Activated CD4-positive, alpha-beta memory T cell treated with anti-CD3 and anti-CD28 coated beads for 36 hours (primary cell): ENCODE measurements at regions not wholly inside any gene's neighbourhood (a gene's known extent, or its start where the extent isn't known, plus 50 kb on each side); places are given as distances from the start of the nearest gene placed in this dataset.
"Not testable (repeated sequence)": the region's sequence is repeated elsewhere in the genome, so short reads cannot be mapped to it uniquely, and the experiment has no call there.

ENCODE experiments used
- CTCF ChIA-PET: fragments of 350-600 bp; sonication (Branson Sonifier 250); formaldehyde crosslinking; loops from one replicate; lab custom pipeline; 2021; ENCODE audit warnings: antibody characterized with exemption, inconsistent platforms; lab: Charles Lee
- POLR2A ChIA-PET: fragments of 350-600 bp; sonication (Branson Sonifier 250); formaldehyde crosslinking; loops from one replicate; lab custom pipeline; 2021; ENCODE audit warnings: antibody characterized with exemption; lab: Charles Lee
- DNase-seq: peaks from one replicate; pipeline ENCODE4 v3.0.0-alpha.2; 2020
- H3K27ac Mint-ChIP-seq: one replicate; pipeline ENCODE4 v1.8.0; 2021; ENCODE audit warnings: mixed read lengths
- H3K27me3 Mint-ChIP-seq: one replicate; pipeline ENCODE4 v1.8.0; 2021; ENCODE audit warnings: mixed read lengths
- H3K36me3 Mint-ChIP-seq: one replicate; pipeline ENCODE4 v1.8.0; 2021; ENCODE audit warnings: mixed read lengths
- H3K4me1 Mint-ChIP-seq: one replicate; pipeline ENCODE4 v1.8.0; 2021; ENCODE audit warnings: low read depth, mixed read lengths
- H3K4me3 Mint-ChIP-seq: one replicate; pipeline ENCODE4 v1.8.0; 2021; ENCODE audit warnings: mild to moderate bottlenecking, mixed read lengths
- H3K9me3 Mint-ChIP-seq: one replicate; pipeline ENCODE4 v1.8.0; 2021; ENCODE audit warnings: mixed read lengths
- intact Hi-C: fragments of 100-400 bp; cut with micrococcal nuclease; formaldehyde crosslinking; loops from one replicate; pipeline ENCODE4 v1.15.1; 2023

DNA sequence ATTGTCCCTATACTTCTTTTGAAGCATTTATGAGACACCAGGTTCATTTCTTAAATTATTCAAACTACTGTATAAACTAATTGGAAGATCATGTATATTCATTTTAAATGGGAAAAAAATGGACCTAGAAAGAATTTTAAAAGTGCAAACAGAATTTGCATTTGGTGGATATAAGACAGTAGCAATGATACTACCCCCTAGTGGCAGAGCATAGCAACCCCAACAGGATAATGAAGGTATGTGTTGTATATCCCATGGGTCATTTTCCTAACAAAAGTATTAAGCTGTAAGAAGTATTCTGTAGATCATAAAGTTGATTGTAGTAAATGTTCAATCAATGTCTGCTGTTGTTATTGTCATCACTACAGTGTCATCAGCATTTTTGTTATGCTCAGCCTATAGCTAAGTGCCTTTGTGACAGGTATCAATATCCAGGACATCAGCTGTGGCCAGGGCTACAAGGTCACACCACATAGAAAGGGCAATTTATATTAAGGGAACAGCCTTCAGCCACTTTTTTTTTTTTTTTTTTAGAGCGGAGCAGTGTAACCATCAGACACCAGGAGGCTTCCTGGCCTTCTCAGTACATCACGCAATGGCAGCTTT, 175.8 kb downstream of the FOXB1 start:
- ChIA-PET POLR2A (no interaction called here), CTCF (interaction anchor here (0.6 to 6.0 kb wide), 38 partner anchors 9 to 753 kb away, joined by 3 to 79 read pairs (median 5); partner anchors contain the start of gene FOXB1)
- Mint-ChIP-seq H3K9me3 (no peaks in the 10 kb centered on the region), H3K4me1 (no peaks in the 10 kb centered on the region), H3K36me3 (no peaks in the 10 kb centered on the region), H3K27me3 (peaks cover 21% of the 10 kb centered on the region), H3K4me3 (no peak overlapping the region), H3K27ac (no peak overlapping the region)
- intact Hi-C loops = loop anchor here (1.0 to 10.0 kb wide), 5 partner anchors 145 to 455 kb away; no protein-coding TSS in a partner anchor
- peak; percentile 21 for DNase-seq

DNA sequence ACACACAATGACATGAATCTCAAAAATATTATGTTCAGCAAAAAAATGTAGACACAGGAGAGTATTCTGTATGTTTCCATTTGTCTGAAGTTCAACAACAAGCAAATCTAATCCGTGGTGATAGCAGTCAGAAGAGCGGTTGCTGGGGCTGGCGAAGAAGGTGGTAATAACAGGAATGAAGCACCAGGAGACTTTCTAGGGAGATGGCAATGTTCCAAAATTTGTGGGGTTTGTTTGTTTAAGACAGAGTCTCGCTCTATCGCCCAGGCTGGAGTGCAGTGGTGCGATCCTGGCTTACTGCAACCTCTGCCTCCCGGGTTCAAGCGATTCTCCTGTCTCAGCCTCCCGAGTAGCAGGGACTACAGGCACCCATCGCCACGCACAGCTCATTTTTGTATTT, 177.8 kb downstream of the FOXB1 start:
- DNase-seq, H3K27ac Mint-ChIP-seq, POLR2A ChIA-PET, H3K4me3 Mint-ChIP-seq, H3K36me3 Mint-ChIP-seq, H3K9me3 Mint-ChIP-seq, H3K4me1 Mint-ChIP-seq: not testable (repeated sequence)
- CTCF ChIA-PET = interaction anchor here (1.6 to 3.2 kb wide), 3 partner anchors 145 to 265 kb away, joined by 7 to 25 read pairs (median 9); partner anchors contain the start of gene FOXB1
- intact Hi-C loops = loop anchor here (10.0 kb wide), 3 partner anchors 143 to 457 kb away; no protein-coding TSS in a partner anchor
- peaks cover 22% of the 10 kb centered on the region for H3K27me3 Mint-ChIP-seq

DNA sequence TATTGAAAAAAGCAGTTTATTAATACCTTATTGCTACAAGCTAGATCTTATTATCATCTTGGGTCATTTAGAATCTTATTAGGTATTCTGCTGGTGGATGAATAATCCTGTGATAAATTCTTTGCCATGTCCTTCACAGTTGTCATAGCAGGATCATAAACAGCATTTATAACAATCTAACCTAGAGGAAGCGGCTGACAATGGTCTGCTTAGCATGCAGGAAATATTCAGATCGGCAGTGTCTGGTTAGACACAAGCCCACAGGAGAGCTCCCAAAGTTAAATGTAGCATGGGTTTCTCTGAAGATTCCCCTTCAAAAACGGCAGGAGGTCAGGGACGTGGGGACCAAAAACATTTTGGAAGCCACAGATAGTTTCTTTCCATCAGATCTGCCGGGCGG, 179.3 kb downstream of the FOXB1 start:
- ChIA-PET POLR2A (no interaction called here), CTCF (interaction anchor here (1.2 to 2.6 kb wide), 3 partner anchors 143 to 267 kb away, joined by 5 to 9 read pairs (median 7); no protein-coding TSS in a partner anchor)
- no peaks in the 10 kb centered on the region for H3K4me1 Mint-ChIP-seq
- H3K9me3 Mint-ChIP-seq = no peaks in the 10 kb centered on the region
- no peaks in the 10 kb centered on the region for H3K36me3 Mint-ChIP-seq
- no peak overlapping the region for H3K27ac Mint-ChIP-seq
- H3K4me3 Mint-ChIP-seq = no peak overlapping the region
- intact Hi-C loops = loop anchor here (10.0 kb wide), 3 partner anchors 141 to 459 kb away; no protein-coding TSS in a partner anchor
- no peak for DNase-seq
- H3K27me3 Mint-ChIP-seq = peaks cover 25% of the 10 kb centered on the region

DNA sequence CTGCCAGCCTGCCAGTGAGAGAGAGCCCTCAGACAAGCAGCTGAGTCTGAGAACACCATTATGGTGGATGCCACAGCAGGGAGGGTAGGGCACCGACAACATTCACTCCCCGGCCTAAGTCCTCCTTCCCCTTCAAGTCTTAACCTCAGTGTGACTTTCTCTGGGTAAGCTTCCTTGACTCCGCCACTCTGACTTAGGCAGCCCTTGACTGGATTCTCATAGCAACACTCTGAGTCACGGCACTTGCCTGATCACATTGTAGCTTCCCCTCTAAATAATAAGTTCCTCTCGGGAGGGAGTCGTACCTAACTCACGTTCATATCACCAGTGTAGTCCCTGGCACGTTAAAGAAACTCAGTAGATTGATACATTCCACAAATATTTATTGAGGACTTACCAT, 180.5 kb downstream of the FOXB1 start:
- DNase-seq = no peak
- Mint-ChIP-seq H3K36me3 (no peaks in the 10 kb centered on the region), H3K4me1 (no peaks in the 10 kb centered on the region), H3K27ac (no peak overlapping the region), H3K9me3 (no peaks in the 10 kb centered on the region), H3K4me3 (no peak overlapping the region), H3K27me3 (peaks cover 27% of the 10 kb centered on the region)
- ChIA-PET CTCF (interaction anchor here (2.6 kb wide), 1 partner anchor 268 kb away, joined by 9 read pairs; no protein-coding TSS in a partner anchor), POLR2A (no interaction called here)
- intact Hi-C loops = loop anchor here (10.0 kb wide), 3 partner anchors 140 to 460 kb away; no protein-coding TSS in a partner anchor

DNA sequence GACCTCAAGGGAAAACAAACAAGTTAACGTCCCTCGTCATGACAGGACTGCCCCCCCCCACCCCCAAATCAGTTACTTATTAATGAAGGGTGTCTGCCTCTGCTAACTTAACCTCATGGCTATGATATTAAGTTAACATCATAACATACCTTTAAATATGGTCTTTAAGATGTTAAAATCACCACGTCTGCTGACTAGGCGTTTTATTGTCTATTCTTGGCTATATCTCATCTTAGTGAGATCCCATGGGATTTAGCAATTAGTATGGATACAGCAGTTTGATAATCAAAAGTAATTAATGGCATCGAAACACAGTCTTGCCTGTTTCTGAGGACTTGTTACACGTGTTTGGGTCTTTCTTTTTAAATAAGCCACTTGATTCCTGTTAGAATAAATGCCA, 186.9 kb downstream of the FOXB1 start:
- no peak for DNase-seq
- CTCF ChIA-PET = no interaction called here
- POLR2A ChIA-PET = no interaction called here
- intact Hi-C loops = no loop called here
- no peaks in the 10 kb centered on the region for H3K4me1 Mint-ChIP-seq
- no peak overlapping the region for H3K27ac Mint-ChIP-seq
- no peak overlapping the region for H3K4me3 Mint-ChIP-seq
- H3K27me3 Mint-ChIP-seq = peaks cover 21% of the 10 kb centered on the region
- H3K36me3 Mint-ChIP-seq = no peaks in the 10 kb centered on the region
- no peaks in the 10 kb centered on the region for H3K9me3 Mint-ChIP-seq

DNA sequence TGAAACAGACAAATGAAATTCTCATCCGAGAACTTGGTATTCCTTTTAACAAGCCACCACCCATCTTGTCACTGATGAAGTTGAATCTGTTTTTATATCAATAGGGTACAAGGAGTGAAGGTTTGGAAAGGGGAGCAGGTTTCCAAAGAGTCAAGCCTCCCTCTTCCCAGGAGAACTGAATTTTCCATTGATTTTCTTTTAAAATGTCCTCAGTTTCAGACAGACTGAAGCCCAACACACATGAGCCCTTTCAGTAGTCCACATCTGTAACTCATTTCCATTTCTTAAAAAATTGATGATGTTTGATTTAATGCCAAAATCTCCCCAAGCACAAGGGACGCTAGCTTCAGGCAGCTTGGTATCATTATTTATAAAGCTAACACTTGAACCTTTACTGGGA, 187.7 kb downstream of the FOXB1 start:
- DNase-seq = no peak
- intact Hi-C loops = no loop called here
- Mint-ChIP-seq H3K27ac (no peak overlapping the region), H3K9me3 (no peaks in the 10 kb centered on the region), H3K4me3 (no peak overlapping the region), H3K27me3 (peaks cover 27% of the 10 kb centered on the region), H3K36me3 (no peaks in the 10 kb centered on the region), H3K4me1 (no peaks in the 10 kb centered on the region)
- POLR2A ChIA-PET = no interaction called here
- CTCF ChIA-PET = no interaction called here

DNA sequence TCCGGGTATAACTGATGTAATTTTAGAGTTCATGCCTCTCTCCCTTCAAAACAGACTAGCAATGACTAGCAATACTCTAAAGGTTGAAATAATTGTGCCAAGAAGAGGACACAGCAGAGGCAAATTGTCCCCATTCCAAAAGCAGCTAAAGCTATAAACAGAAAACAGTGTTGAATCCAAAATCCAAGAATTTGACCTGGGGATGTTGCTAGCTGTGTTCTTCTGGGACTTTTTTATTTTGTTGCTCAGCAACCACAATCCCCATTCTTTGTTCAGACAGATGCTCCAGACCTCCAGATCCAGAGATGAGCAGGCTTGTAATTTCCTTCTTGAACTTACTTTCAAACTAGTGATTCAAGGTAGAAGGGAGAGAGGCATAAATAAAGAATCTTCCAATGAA, 191.5 kb downstream of the FOXB1 start:
- ChIA-PET POLR2A (no interaction called here), CTCF (interaction anchor here (0.6 to 1.2 kb wide), 3 partner anchors 15 to 122 kb away, joined by 3 to 7 read pairs (median 6); no protein-coding TSS in a partner anchor)
- no peaks in the 10 kb centered on the region for H3K36me3 Mint-ChIP-seq
- H3K27ac Mint-ChIP-seq = no peak overlapping the region
- intact Hi-C loops = no loop called here
- H3K4me1 Mint-ChIP-seq = no peaks in the 10 kb centered on the region
- H3K4me3 Mint-ChIP-seq = no peak overlapping the region
- DNase-seq = no peak
- no peaks in the 10 kb centered on the region for H3K9me3 Mint-ChIP-seq
- H3K27me3 Mint-ChIP-seq = peaks cover 32% of the 10 kb centered on the region

DNA sequence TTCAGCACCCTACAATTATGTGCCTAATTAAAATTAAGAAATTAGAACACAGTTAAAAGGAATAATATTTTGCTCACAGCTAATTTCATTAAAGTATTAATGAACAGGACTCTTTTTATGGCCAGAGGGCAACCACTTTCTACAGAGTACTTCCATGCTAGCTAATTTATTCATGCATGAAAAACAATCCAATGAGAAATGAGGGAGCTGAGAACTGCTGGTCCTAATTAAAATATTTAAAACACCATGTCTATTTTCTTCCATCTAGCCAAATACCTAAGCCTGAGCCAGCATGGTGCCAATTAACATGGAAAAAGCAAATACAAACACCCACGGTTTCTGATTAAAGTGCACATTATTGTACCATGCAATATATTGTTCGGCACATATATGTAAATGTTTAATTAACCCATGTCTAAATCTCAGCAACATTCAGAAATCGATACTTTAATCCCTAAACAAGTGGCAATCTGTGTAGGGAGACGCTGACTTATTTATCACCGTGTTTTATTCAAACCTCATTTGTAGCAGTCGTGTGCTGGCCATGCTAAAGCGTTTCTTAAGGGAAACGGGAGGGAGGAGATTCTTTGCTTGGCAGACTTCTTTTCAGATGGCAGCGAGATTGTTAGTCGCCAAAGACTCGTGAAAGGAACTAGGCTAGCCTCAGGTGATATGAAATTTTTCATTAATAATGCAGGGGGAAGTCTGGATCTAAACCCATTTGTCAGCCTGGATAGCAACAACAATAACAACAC, 193.5 kb downstream of the ANXA2 start:
- H3K4me3 Mint-ChIP-seq = no peak overlapping the region
- CTCF ChIA-PET = no interaction called here
- no peak for DNase-seq
- no peaks in the 10 kb centered on the region for H3K36me3 Mint-ChIP-seq
- POLR2A ChIA-PET = no interaction called here
- no peak overlapping the region for H3K27ac Mint-ChIP-seq
- peaks cover 39% of the 10 kb centered on the region for H3K27me3 Mint-ChIP-seq
- H3K4me1 Mint-ChIP-seq = no peaks in the 10 kb centered on the region
- no peaks in the 10 kb centered on the region for H3K9me3 Mint-ChIP-seq
- intact Hi-C loops = no loop called here

DNA sequence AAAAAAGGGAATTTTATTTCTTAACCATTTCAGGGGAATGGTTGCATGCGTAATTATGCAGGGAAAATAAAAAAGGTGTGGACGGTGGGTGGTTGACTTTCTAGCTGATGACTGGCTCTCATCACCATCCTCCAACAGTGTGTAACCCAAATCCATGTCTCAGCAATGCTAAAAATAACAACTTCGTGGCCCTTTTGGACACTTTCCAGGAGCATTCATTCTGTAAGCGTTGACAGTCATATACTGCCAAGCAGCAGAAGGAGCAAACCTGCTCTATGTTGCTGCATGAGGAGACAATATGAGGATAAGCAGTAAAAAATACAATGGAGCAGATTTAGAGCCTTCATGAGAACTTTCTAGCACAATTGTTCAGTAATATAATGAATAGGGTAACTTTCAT, 189.1 kb downstream of the ANXA2 start:
- no peak for DNase-seq
- H3K27ac Mint-ChIP-seq = no peak overlapping the region
- H3K36me3 Mint-ChIP-seq = no peaks in the 10 kb centered on the region
- ChIA-PET POLR2A (no interaction called here), CTCF (no interaction called here)
- no peaks in the 10 kb centered on the region for H3K9me3 Mint-ChIP-seq
- no peak overlapping the region for H3K4me3 Mint-ChIP-seq
- no peaks in the 10 kb centered on the region for H3K4me1 Mint-ChIP-seq
- peaks cover 23% of the 10 kb centered on the region for H3K27me3 Mint-ChIP-seq
- intact Hi-C loops = no loop called here

DNA sequence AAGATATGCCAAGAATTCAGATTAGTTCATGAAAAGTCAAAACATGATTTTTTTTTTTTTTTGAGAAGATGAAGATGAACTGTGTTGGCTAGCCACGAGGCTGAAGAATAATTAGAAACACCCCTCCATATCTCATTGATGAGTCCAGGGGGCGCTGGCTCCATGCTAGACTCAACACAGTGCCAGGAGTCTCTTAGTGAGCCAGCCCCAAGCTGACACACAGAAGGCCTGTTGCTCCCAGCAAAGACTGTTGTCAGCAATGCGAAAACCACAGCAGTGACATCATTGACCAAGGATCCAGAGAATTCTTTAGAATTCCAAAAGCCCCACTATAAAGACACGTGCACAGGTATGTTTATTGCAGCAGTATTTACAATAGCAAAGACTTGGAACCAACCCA, 185.2 kb downstream of the ANXA2 start:
- Mint-ChIP-seq H3K9me3 (no peaks in the 10 kb centered on the region), H3K36me3 (no peaks in the 10 kb centered on the region), H3K27ac (no peak overlapping the region), H3K27me3 (peaks cover 18% of the 10 kb centered on the region), H3K4me1 (no peaks in the 10 kb centered on the region), H3K4me3 (no peak overlapping the region)
- DNase-seq = no peak
- ChIA-PET CTCF (interaction anchor here (1.5 to 1.6 kb wide), 2 partner anchors 32 to 116 kb away, joined by 3 to 6 read pairs; no protein-coding TSS in a partner anchor), POLR2A (no interaction called here)
- intact Hi-C loops = no loop called here

DNA sequence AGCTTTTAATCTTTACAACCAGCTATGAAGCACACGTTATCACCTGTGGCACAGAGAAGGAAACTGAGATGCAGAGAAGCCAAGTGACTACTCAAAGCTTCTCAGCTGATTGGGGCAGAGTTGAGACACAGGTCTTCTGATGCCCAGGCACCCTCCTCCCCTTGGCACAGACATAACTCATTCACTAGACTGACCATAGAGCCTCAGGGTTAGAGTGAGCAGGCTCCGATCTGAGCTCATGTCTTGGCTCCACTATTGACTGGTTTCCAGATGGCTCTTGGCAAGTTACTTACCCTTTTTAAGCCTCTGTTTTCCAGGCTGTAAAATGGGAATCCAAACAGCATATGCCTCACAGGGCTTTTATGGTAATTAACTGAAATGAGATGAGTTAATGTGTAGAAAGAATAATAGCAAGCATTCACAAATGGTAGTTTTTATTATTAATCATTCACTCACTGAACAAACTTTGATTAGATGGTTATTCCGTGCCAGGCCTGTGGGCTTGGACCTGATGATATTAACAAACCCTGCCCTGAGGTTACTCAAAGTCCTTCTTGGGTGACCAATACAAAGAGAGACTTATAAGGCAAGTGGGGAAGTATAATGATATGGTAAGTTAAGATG, 184.3 kb downstream of the ANXA2 start:
- no peak overlapping the region for H3K4me3 Mint-ChIP-seq
- no peaks in the 10 kb centered on the region for H3K36me3 Mint-ChIP-seq
- ChIA-PET CTCF (interaction anchor here (1.5 kb wide), 1 partner anchor 115 kb away, joined by 3 read pairs; no protein-coding TSS in a partner anchor), POLR2A (no interaction called here)
- intact Hi-C loops = no loop called here
- no peaks in the 10 kb centered on the region for H3K9me3 Mint-ChIP-seq
- no peak overlapping the region for H3K27ac Mint-ChIP-seq
- DNase-seq = no peak
- H3K4me1 Mint-ChIP-seq = no peaks in the 10 kb centered on the region
- H3K27me3 Mint-ChIP-seq = peaks cover 14% of the 10 kb centered on the region

DNA sequence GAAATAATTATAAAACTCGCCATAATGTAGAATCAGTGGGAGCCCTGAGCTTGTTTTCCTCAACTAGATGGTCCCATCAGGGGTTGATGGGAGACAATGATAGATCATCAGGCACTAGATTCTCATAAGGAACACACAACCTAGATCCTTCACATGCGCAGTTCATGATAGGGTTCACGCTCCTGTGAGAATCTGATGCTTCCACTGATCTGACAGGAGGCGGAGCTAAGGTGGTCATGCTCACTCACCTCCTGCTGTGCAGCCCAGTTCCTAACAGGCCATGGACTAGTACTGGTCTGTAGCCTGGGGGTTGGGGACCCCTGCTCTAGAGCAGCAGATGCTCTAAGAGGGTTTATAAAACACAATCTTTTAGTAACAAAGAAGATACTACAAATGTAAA, 183.6 kb downstream of the ANXA2 start:
- no peaks in the 10 kb centered on the region for H3K4me1 Mint-ChIP-seq
- ChIA-PET CTCF (no interaction called here), POLR2A (no interaction called here)
- no peak overlapping the region for H3K4me3 Mint-ChIP-seq
- DNase-seq = no peak
- peaks cover 14% of the 10 kb centered on the region for H3K27me3 Mint-ChIP-seq
- no peak overlapping the region for H3K27ac Mint-ChIP-seq
- no peaks in the 10 kb centered on the region for H3K36me3 Mint-ChIP-seq
- no peaks in the 10 kb centered on the region for H3K9me3 Mint-ChIP-seq
- intact Hi-C loops = no loop called here
